ENCODE measurements at regions not wholly inside any gene's neighbourhood (a gene's known extent, or its start where the extent isn't known, plus 50 kb on each side); places are given as distances from the start of the nearest gene placed in this dataset.

- DNase-seq: no peak
- Histone ChIP-seq H2BK120ac (ENCODE audit: low read depth, low read length, poor library complexity, severe bottlenecking) (no peak overlapping the region), H2BK5ac (ENCODE audit: insufficient read length, low read length) (no peak overlapping the region), H3T11ph (ENCODE audit: low read length) (no peak overlapping the region), H3K18ac (ENCODE audit: insufficient read length, low read depth, low read length) (no peak overlapping the region), H4K20me1 (ENCODE audit: control insufficient read depth, insufficient read depth, insufficient read length) (no peaks in the 10 kb centered on the region), H2BK15ac (ENCODE audit: low read depth, low read length) (no peak overlapping the region), H3K27me3 (ENCODE audit: insufficient read depth, low read length) (no peaks in the 10 kb centered on the region), H3K79me1 (ENCODE audit: insufficient read depth, low read depth, low read length, poor library complexity, severe bottlenecking) (no peaks in the 10 kb centered on the region), H3K4me1 (ENCODE audit: insufficient read depth, low read length) (no peaks in the 10 kb centered on the region), H4K91ac (ENCODE audit: insufficient read length, low read depth, low read length) (no peak overlapping the region), H2AK5ac (ENCODE audit: insufficient read length, low read length) (no peak overlapping the region), H3K4ac (ENCODE audit: low read depth, low read length) (no peak overlapping the region), H3K23me2 (ENCODE audit: insufficient read length, low read depth, low read length, poor library complexity, severe bottlenecking) (no peaks in the 10 kb centered on the region), H2AFZ (ENCODE audit: low read length) (no peak overlapping the region), H4K5ac (ENCODE audit: insufficient read length, low read depth, low read length) (no peak overlapping the region), H3K9ac (ENCODE audit: extremely low read depth, insufficient read length, low read length) (no peak overlapping the region), H3K9me3 (ENCODE audit: control insufficient read depth, low read depth, low read length) (no peaks in the 10 kb centered on the region), H3K4me2 (ENCODE audit: insufficient read depth, insufficient read length, low read length) (no peak overlapping the region), H3K14ac (ENCODE audit: insufficient read depth, low read length) (no peak overlapping the region), H2BK12ac (ENCODE audit: insufficient read length, low read depth, low read length) (no peak overlapping the region), H2BK20ac (ENCODE audit: low read depth, low read length, poor library complexity, severe bottlenecking) (no peak overlapping the region), H3K23ac (ENCODE audit: insufficient read length, low read depth, low read length) (no peak overlapping the region), H4K8ac (replicated peaks; ENCODE audit: insufficient read length, low read depth, low read length) (no peak overlapping the region), H3K56ac (ENCODE audit: insufficient read length, low read depth, low read length) (no peak overlapping the region), H3K79me2 (ENCODE audit: insufficient read depth, low read length) (no peaks in the 10 kb centered on the region), H3K27ac (ENCODE audit: insufficient read length, low read depth, low read length) (no peak overlapping the region)
- TF ChIP-seq, protein P1, sequence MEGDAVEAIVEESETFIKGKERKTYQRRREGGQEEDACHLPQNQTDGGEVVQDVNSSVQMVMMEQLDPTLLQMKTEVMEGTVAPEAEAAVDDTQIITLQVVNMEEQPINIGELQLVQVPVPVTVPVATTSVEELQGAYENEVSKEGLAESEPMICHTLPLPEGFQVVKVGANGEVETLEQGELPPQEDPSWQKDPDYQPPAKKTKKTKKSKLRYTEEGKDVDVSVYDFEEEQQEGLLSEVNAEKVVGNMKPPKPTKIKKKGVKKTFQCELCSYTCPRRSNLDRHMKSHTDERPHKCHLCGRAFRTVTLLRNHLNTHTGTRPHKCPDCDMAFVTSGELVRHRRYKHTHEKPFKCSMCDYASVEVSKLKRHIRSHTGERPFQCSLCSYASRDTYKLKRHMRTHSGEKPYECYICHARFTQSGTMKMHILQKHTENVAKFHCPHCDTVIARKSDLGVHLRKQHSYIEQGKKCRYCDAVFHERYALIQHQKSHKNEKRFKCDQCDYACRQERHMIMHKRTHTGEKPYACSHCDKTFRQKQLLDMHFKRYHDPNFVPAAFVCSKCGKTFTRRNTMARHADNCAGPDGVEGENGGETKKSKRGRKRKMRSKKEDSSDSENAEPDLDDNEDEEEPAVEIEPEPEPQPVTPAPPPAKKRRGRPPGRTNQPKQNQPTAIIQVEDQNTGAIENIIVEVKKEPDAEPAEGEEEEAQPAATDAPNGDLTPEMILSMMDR (conservative IDR thresholded peaks at IDR 0.05): no peak
- no peaks in the 10 kb centered on the region for H3K36me3 Mint-ChIP-seq (ENCODE audit: insufficient read depth in 1 of 3, low read depth in 3 of 3)
- no peaks in the 10 kb centered on the region for H3K9me3 Mint-ChIP-seq
- WGBS (ENCODE audit: extremely low coverage, insufficient read length, low lambda C conversion rate): no CpG with 5 or more reads among the region's 2 CpGs
- no peak overlapping the region for H3K27ac Mint-ChIP-seq
- H3K4me1 Mint-ChIP-seq: no peaks in the 10 kb centered on the region
- no peak overlapping the region for H3K4me3 Mint-ChIP-seq
- no peaks in the 10 kb centered on the region for H3K27me3 Mint-ChIP-seq (ENCODE audit: low read depth)
Measured at GRCh38 chr3:23146163-23146562, 57.0 kb upstream of the UBE2E2 start.
